ENCODE measurements at regions not wholly inside any gene's neighbourhood (a gene's known extent, or its start where the extent isn't known, plus 50 kb on each side); places are given as distances from the start of the nearest gene placed in this dataset.

DNA sequence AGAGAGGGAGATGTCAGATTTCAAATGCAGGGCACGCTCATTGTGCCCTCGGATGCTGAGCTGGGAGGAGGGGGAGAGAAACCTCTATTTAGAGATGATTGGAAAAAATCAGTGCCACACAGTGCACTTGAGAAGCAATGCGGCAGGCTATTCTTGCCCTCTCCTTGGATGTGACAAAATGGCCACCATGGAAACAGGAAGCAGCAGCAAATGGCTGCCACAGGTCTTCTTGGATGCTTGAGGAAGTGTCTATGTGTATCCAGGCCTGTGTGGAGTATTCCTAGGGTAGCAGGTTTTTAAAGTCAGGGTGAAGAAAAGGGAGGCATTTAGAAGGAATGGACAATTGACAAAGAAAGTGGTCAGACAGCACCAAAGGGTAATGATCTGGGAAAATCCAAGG is 340.1 kb upstream of the ZFHX3 start:
- no peak overlapping the region for H3K4me3 ChIP-seq
- no peaks in the 10 kb centered on the region for H3K9me3 ChIP-seq
- no peaks in the 10 kb centered on the region for H3K4me1 ChIP-seq (ENCODE audit: low read depth)
- ATAC-seq, result no peak
- no peak for DNase-seq
- no peaks in the 10 kb centered on the region for H3K36me3 ChIP-seq (ENCODE audit: low read depth)
- intact Hi-C loops (cut with DNase I, micrococcal nuclease), result no loop called here
- TF ChIP-seq CTCF (IDR thresholded peaks at IDR 0.05), result no peak

GRCh38 chr16:73385696-73386095 is 337.8 kb upstream of the ZFHX3 start:
- no peak for TF ChIP-seq CTCF (IDR thresholded peaks at IDR 0.05)
- DNase-seq, result no peak

GRCh38 chr16:73384506-73385089 is 336.7 kb upstream of the ZFHX3 start:
- no peak overlapping the region for H3K4me3 ChIP-seq
- DNase-seq (no peak), ATAC-seq (no peak)
- H3K4me1 ChIP-seq (ENCODE audit: low read depth), result no peaks in the 10 kb centered on the region
- TF ChIP-seq CTCF (IDR thresholded peaks at IDR 0.05), result no peak
- intact Hi-C loops (cut with DNase I, micrococcal nuclease), result no loop called here
- no peaks in the 10 kb centered on the region for H3K9me3 ChIP-seq
- no peaks in the 10 kb centered on the region for H3K36me3 ChIP-seq (ENCODE audit: low read depth)

More at GRCh38 chr16:73385696-73386095, 337.8 kb upstream of the ZFHX3 start:
- Histone ChIP-seq H3K4me1 (ENCODE audit: low read depth) (no peaks in the 10 kb centered on the region), H3K4me3 (no peak overlapping the region), H3K9me3 (no peaks in the 10 kb centered on the region), H3K36me3 (ENCODE audit: low read depth) (no peaks in the 10 kb centered on the region)
- no peak for ATAC-seq
- intact Hi-C loops (cut with DNase I, micrococcal nuclease), result no loop called here

GRCh38 chr16:73383988-73384365 is 336.0 kb upstream of the ZFHX3 start:
- TF ChIP-seq CTCF (IDR thresholded peaks at IDR 0.05), result no peak
- Histone ChIP-seq H3K4me1 (ENCODE audit: low read depth) (no peaks in the 10 kb centered on the region), H3K9me3 (no peaks in the 10 kb centered on the region), H3K36me3 (ENCODE audit: low read depth) (no peaks in the 10 kb centered on the region), H3K4me3 (no peak overlapping the region)
- intact Hi-C loops (cut with DNase I, micrococcal nuclease), result no loop called here
- no peak for ATAC-seq
- no peak for DNase-seq

DNA sequence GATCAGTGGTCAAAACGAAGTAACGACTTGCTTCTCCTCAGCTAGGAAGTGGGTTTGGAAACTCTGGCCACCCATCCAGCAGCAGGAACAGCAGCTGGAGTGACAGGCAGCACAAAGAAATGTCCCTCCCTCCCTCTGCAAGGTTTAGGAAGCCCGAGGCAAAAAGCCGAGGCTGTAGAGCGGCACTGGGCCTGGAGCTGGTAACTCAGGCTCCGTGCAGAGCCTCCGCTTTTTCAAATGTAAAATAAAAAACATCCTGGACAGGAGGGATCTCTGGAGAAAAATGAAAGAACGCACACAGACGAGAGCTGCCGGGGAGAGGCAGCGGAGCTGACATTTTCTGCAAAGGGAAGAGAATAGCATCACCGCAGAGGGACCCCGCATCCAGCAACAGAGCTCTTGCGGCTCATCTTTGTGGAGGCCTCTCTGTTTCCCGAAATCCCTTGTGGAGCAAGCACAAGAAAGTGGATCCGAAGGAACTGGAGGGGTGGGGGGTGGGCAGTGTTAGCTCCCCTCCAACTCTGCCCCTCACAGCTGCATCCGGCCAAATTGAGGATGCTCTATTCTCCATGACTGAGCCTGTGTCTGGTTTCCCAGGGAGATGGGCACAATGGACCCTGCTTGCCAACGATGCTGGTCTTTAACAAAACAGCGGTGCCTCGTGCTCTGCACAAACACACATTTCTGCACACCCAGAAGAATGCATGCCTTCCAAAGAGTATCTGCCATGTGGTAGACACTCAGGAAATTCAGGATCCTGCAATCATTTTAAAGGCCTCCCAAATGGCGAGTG is 335.5 kb upstream of the ZFHX3 start:
- Histone ChIP-seq H3K4me1 (ENCODE audit: low read depth) (no peaks in the 10 kb centered on the region), H3K4me3 (no peak overlapping the region), H3K9me3 (no peaks in the 10 kb centered on the region), H3K36me3 (ENCODE audit: low read depth) (no peaks in the 10 kb centered on the region)
- intact Hi-C loops (cut with DNase I, micrococcal nuclease), result no loop called here
- DNase-seq (no peak), ATAC-seq (no peak)
- no peak for TF ChIP-seq CTCF (IDR thresholded peaks at IDR 0.05)
